ENCODE measurements at regions not wholly inside any gene's neighbourhood (a gene's known extent, or its start where the extent isn't known, plus 50 kb on each side); places are given as distances from the start of the nearest gene placed in this dataset.

- no CpG with 5 or more reads among the region's 4 CpGs for WGBS (ENCODE audit: insufficient coverage)
- Mint-ChIP-seq H3K27me3 (ENCODE audit: low read depth in 3 of 3) (no peaks in the 10 kb centered on the region), H3K4me3 (no peak overlapping the region), H3K4me1 (no peaks in the 10 kb centered on the region), H3K9me3 (peaks cover 5 to 21% (median 13%) of the 10 kb centered on the region in 7 donors), H3K36me3 (no peaks in the 10 kb centered on the region), H3K27ac (no peak overlapping the region)
- peaks cover 0 to 11% of the 10 kb centered on the region in 2 donors for H3K9me3 ChIP-seq (replicated peaks in 1 of 2; ENCODE audit: control insufficient read depth in 1 of 2, insufficient read depth in 1 of 2, low read length in 2 of 2)
- H3K4me1 ChIP-seq (ENCODE audit: control insufficient read depth in 1 of 2, insufficient read depth in 2 of 2, low read length in 2 of 2) = no peaks in the 10 kb centered on the region
- no peak overlapping the region for H3K27ac ChIP-seq (ENCODE audit: low read depth in 1 of 2, low read length in 2 of 2)
- no peak overlapping the region for H3K9ac ChIP-seq (ENCODE audit: insufficient read depth, low read length, poor library complexity, severe bottlenecking)
- H2AFZ ChIP-seq (ENCODE audit: insufficient read depth, low read depth, low read length, poor library complexity, severe bottlenecking) = no peak overlapping the region
- no peaks in the 10 kb centered on the region for H4K20me1 ChIP-seq (ENCODE audit: insufficient read depth, low read length)
- no peaks in the 10 kb centered on the region for H3K27me3 ChIP-seq (ENCODE audit: control insufficient read depth in 2 of 2, insufficient read depth in 2 of 2, low read length in 2 of 2)
- no peaks in the 10 kb centered on the region for H3K79me2 ChIP-seq (ENCODE audit: insufficient read depth, low read length)
- intact Hi-C loops (cut with micrococcal nuclease) = no loop called here
- no peak overlapping the region for H3K4me2 ChIP-seq (replicated peaks; ENCODE audit: extremely low read depth, low read length, poor library complexity, severe bottlenecking)
- no peak for DNase-seq
- no peaks in the 10 kb centered on the region for H3K36me3 ChIP-seq (replicated peaks in 1 of 2; ENCODE audit: control insufficient read depth in 1 of 2, insufficient read depth in 2 of 2, low read length in 2 of 2)
- no peak overlapping the region for H3K4me3 ChIP-seq (replicated peaks in 1 of 3; ENCODE audit: low read depth in 2 of 3, low read length in 3 of 3)
- TF ChIP-seq, protein P1, sequence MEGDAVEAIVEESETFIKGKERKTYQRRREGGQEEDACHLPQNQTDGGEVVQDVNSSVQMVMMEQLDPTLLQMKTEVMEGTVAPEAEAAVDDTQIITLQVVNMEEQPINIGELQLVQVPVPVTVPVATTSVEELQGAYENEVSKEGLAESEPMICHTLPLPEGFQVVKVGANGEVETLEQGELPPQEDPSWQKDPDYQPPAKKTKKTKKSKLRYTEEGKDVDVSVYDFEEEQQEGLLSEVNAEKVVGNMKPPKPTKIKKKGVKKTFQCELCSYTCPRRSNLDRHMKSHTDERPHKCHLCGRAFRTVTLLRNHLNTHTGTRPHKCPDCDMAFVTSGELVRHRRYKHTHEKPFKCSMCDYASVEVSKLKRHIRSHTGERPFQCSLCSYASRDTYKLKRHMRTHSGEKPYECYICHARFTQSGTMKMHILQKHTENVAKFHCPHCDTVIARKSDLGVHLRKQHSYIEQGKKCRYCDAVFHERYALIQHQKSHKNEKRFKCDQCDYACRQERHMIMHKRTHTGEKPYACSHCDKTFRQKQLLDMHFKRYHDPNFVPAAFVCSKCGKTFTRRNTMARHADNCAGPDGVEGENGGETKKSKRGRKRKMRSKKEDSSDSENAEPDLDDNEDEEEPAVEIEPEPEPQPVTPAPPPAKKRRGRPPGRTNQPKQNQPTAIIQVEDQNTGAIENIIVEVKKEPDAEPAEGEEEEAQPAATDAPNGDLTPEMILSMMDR (IDR thresholded peaks at IDR 0.05) = no peak
Observed at GRCh38 chr5:17872204-17872603, 237.9 kb downstream of the TAF11L14 start.

- H3K4me2 ChIP-seq (replicated peaks; ENCODE audit: extremely low read depth, low read length, poor library complexity, severe bottlenecking) = no peak overlapping the region
- no peak overlapping the region for H3K4me3 Mint-ChIP-seq
- no peak for DNase-seq
- no peaks in the 10 kb centered on the region for H4K20me1 ChIP-seq (ENCODE audit: insufficient read depth, low read length)
- TF ChIP-seq, protein P1 (IDR thresholded peaks at IDR 0.05) = no peak
- no peaks in the 10 kb centered on the region for H3K27me3 ChIP-seq (ENCODE audit: control insufficient read depth in 2 of 2, insufficient read depth in 2 of 2, low read length in 2 of 2)
- WGBS (ENCODE audit: insufficient coverage) = no CpG with 5 or more reads among the region's 2 CpGs
- H3K27ac Mint-ChIP-seq = no peak overlapping the region
- peaks cover 0 to 7% (median 4%) of the 10 kb centered on the region in 7 donors for H3K9me3 Mint-ChIP-seq
- no peaks in the 10 kb centered on the region for H3K79me2 ChIP-seq (ENCODE audit: insufficient read depth, low read length)
- no peaks in the 10 kb centered on the region for H3K27me3 Mint-ChIP-seq (ENCODE audit: low read depth in 3 of 3)
- H3K36me3 Mint-ChIP-seq = no peaks in the 10 kb centered on the region
- no peaks in the 10 kb centered on the region for H3K4me1 Mint-ChIP-seq
- H3K9ac ChIP-seq (ENCODE audit: insufficient read depth, low read length, poor library complexity, severe bottlenecking) = no peak overlapping the region
- no peaks in the 10 kb centered on the region for H3K4me1 ChIP-seq (ENCODE audit: control insufficient read depth in 1 of 2, insufficient read depth in 2 of 2, low read length in 2 of 2)
- no peaks in the 10 kb centered on the region for H3K36me3 ChIP-seq (replicated peaks in 1 of 2; ENCODE audit: control insufficient read depth in 1 of 2, insufficient read depth in 2 of 2, low read length in 2 of 2)
- no peak overlapping the region for H3K27ac ChIP-seq (ENCODE audit: low read depth in 1 of 2, low read length in 2 of 2)
- no peak overlapping the region for H3K4me3 ChIP-seq (replicated peaks in 1 of 3; ENCODE audit: low read depth in 2 of 3, low read length in 3 of 3)
- no peak overlapping the region for H2AFZ ChIP-seq (ENCODE audit: insufficient read depth, low read depth, low read length, poor library complexity, severe bottlenecking)
- H3K9me3 ChIP-seq (replicated peaks in 1 of 2; ENCODE audit: control insufficient read depth in 1 of 2, insufficient read depth in 1 of 2, low read length in 2 of 2) = peaks cover 0 to 7% of the 10 kb centered on the region in 2 donors
- intact Hi-C loops (cut with micrococcal nuclease) = no loop called here
Observed at GRCh38 chr5:17878541-17878940, 244.3 kb downstream of the TAF11L14 start.

Data from CD14-positive monocyte (primary cell).